ENCODE measurements at regions not wholly inside any gene's neighbourhood (a gene's known extent, or its start where the extent isn't known, plus 50 kb on each side); places are given as distances from the start of the nearest gene placed in this dataset.
A peak's percentile ranks its signal among the peaks of the same experiment; 100 is the strongest.

DNA sequence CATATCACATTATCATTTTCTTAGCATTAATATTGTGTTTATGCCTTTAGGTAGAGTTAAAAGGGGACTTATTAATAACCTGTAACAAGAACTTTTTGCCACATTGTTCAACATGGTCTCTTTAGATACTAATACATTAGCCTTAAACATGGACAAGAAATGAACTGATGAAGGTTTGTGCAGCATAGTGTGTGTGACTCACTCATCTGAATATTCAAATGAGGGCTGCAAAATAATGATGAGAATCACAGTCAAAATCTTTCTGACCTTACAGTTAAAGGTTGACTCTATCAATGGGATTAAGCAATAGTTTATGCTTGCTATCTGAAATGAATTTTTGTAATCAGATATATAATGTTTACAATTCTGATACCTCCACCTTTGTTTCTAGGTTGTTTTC is 1189.3 kb upstream of the CITED2 start:
- Histone ChIP-seq H3K27ac (ENCODE audit: low read depth, low read length) (no peak overlapping the region), H3K4me3 (ENCODE audit: low read depth, low read length) (no peak overlapping the region), H3K4me1 (ENCODE audit: control insufficient read depth, insufficient read depth, low read length) (no peaks in the 10 kb centered on the region), H3K27me3 (ENCODE audit: control insufficient read depth, insufficient read depth, low read length) (no peaks in the 10 kb centered on the region), H3K9me3 (ENCODE audit: control insufficient read depth, insufficient read depth, low read length) (no peaks in the 10 kb centered on the region), H3K36me3 (ENCODE audit: control insufficient read depth, insufficient read depth, low read length) (no peaks in the 10 kb centered on the region)
- DNase-seq (ENCODE audit: low read depth in 4 of 6, low spot score in 6 of 6): no peak

DNA sequence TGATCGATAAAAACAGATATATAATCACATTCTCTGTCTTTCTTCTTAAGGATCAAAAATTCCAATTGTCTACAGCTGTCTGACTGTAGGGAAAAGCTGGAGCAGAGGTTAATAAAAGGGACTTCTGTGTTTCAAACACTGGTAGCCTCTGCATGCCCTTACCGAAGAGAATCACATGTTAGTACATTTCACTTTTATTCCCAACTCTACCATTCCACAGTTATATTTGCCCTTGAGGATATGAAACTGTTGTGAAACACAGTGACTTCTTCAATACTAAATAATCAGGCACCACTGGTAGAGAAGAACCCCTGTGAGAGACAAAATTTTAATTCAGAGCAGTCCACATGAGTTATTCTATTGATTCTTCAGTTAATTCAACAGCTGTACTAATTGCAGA is 1187.3 kb upstream of the CITED2 start:
- no peaks in the 10 kb centered on the region for H3K4me1 ChIP-seq (ENCODE audit: control insufficient read depth, insufficient read depth, low read length)
- H3K36me3 ChIP-seq (ENCODE audit: control insufficient read depth, insufficient read depth, low read length): no peaks in the 10 kb centered on the region
- no CpG with 5 or more reads among the region's 2 CpGs for WGBS (ENCODE audit: insufficient coverage)
- no peak overlapping the region for H3K4me3 ChIP-seq (ENCODE audit: low read depth, low read length)
- H3K9me3 ChIP-seq (ENCODE audit: control insufficient read depth, insufficient read depth, low read length): no peaks in the 10 kb centered on the region
- no peak for DNase-seq (ENCODE audit: low read depth in 4 of 6, low spot score in 6 of 6)
- no peaks in the 10 kb centered on the region for H3K27me3 ChIP-seq (ENCODE audit: control insufficient read depth, insufficient read depth, low read length)
- H3K27ac ChIP-seq (ENCODE audit: low read depth, low read length): no peak overlapping the region

- no CpG with 5 or more reads among the region's 1 CpG for WGBS (ENCODE audit: insufficient coverage)
- Histone ChIP-seq H3K4me1 (ENCODE audit: control insufficient read depth, insufficient read depth, low read length) (no peaks in the 10 kb centered on the region), H3K27ac (ENCODE audit: low read depth, low read length) (no peak overlapping the region)
Observed at GRCh38 chr6:140560671-140561070, 1186.2 kb upstream of the CITED2 start.

DNA sequence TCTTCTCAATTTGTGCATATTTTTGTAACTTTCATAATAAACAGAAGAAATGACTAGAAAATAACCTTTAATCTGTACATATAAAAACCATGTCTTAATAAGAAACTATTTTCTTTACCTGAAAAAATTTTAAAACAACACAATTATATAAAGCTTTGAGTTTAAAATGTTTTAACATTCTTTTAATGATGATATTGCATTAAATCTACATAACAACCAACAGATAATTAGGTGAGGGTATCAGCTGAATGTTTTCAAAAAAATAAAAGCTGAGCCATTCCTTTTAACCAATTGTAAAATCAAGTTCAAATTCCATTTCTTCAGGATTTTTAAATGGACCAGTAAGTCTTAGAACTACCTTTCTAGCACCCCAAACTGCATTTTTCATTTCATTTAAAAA is 1185.0 kb upstream of the CITED2 start:
- no peaks in the 10 kb centered on the region for H3K4me1 ChIP-seq (ENCODE audit: control insufficient read depth, insufficient read depth, low read length)
- no peaks in the 10 kb centered on the region for H3K9me3 ChIP-seq (ENCODE audit: control insufficient read depth, insufficient read depth, low read length)
- no peaks in the 10 kb centered on the region for H3K27me3 ChIP-seq (ENCODE audit: control insufficient read depth, insufficient read depth, low read length)
- H3K36me3 ChIP-seq (ENCODE audit: control insufficient read depth, insufficient read depth, low read length): no peaks in the 10 kb centered on the region
- DNase-seq (ENCODE audit: low read depth in 4 of 6, low spot score in 6 of 6): no peak
- H3K27ac ChIP-seq (ENCODE audit: low read depth, low read length): no peak overlapping the region
- no peak overlapping the region for H3K4me3 ChIP-seq (ENCODE audit: low read depth, low read length)

More at GRCh38 chr6:140560671-140561070, 1186.2 kb upstream of the CITED2 start:
- Histone ChIP-seq H3K36me3 (ENCODE audit: control insufficient read depth, insufficient read depth, low read length) (no peaks in the 10 kb centered on the region), H3K4me3 (ENCODE audit: low read depth, low read length) (no peak overlapping the region), H3K27me3 (ENCODE audit: control insufficient read depth, insufficient read depth, low read length) (no peaks in the 10 kb centered on the region), H3K9me3 (ENCODE audit: control insufficient read depth, insufficient read depth, low read length) (no peaks in the 10 kb centered on the region)
- DNase-seq (ENCODE audit: low read depth in 4 of 6, low spot score in 6 of 6): no peak

- no peaks in the 10 kb centered on the region for H3K36me3 ChIP-seq (ENCODE audit: control insufficient read depth, insufficient read depth, low read length)
Observed at GRCh38 chr6:140554421-140554820, 1180.0 kb upstream of the CITED2 start.

GRCh38 chr6:140548366-140548765 is 1173.9 kb upstream of the CITED2 start:
- no peaks in the 10 kb centered on the region for H3K4me1 ChIP-seq (ENCODE audit: control insufficient read depth, insufficient read depth, low read length)
- DNase-seq (ENCODE audit: low read depth in 4 of 6, low spot score in 6 of 6): no peak
- H3K9me3 ChIP-seq (ENCODE audit: control insufficient read depth, insufficient read depth, low read length): no peaks in the 10 kb centered on the region
- H3K4me3 ChIP-seq (ENCODE audit: low read depth, low read length): no peak overlapping the region
- no CpG with 5 or more reads among the region's 1 CpG for WGBS (ENCODE audit: insufficient coverage)
- no peak overlapping the region for H3K27ac ChIP-seq (ENCODE audit: low read depth, low read length)
- no peaks in the 10 kb centered on the region for H3K36me3 ChIP-seq (ENCODE audit: control insufficient read depth, insufficient read depth, low read length)
- H3K27me3 ChIP-seq (ENCODE audit: control insufficient read depth, insufficient read depth, low read length): no peaks in the 10 kb centered on the region

More at GRCh38 chr6:140554421-140554820, 1180.0 kb upstream of the CITED2 start:
- Histone ChIP-seq H3K9me3 (ENCODE audit: control insufficient read depth, insufficient read depth, low read length) (no peaks in the 10 kb centered on the region), H3K27ac (ENCODE audit: low read depth, low read length) (no peak overlapping the region), H3K4me3 (ENCODE audit: low read depth, low read length) (no peak overlapping the region), H3K4me1 (ENCODE audit: control insufficient read depth, insufficient read depth, low read length) (no peaks in the 10 kb centered on the region), H3K27me3 (ENCODE audit: control insufficient read depth, insufficient read depth, low read length) (no peaks in the 10 kb centered on the region)
- DNase-seq (ENCODE audit: low read depth in 4 of 6, low spot score in 6 of 6): no peak
- 92% methylated on average over 2 of the region's 2 CpGs for WGBS (ENCODE audit: insufficient coverage)

GRCh38 chr6:140546640-140547039 is 1172.2 kb upstream of the CITED2 start:
- no CpG with 5 or more reads among the region's 3 CpGs for WGBS (ENCODE audit: insufficient coverage)
- no peaks in the 10 kb centered on the region for H3K4me1 ChIP-seq (ENCODE audit: control insufficient read depth, insufficient read depth, low read length)
- H3K27ac ChIP-seq (ENCODE audit: low read depth, low read length): no peak overlapping the region
- no peaks in the 10 kb centered on the region for H3K36me3 ChIP-seq (ENCODE audit: control insufficient read depth, insufficient read depth, low read length)
- no peak overlapping the region for H3K4me3 ChIP-seq (ENCODE audit: low read depth, low read length)
- H3K27me3 ChIP-seq (ENCODE audit: control insufficient read depth, insufficient read depth, low read length): no peaks in the 10 kb centered on the region
- no peak for DNase-seq (ENCODE audit: low read depth in 4 of 6, low spot score in 6 of 6)
- no peaks in the 10 kb centered on the region for H3K9me3 ChIP-seq (ENCODE audit: control insufficient read depth, insufficient read depth, low read length)

DNA sequence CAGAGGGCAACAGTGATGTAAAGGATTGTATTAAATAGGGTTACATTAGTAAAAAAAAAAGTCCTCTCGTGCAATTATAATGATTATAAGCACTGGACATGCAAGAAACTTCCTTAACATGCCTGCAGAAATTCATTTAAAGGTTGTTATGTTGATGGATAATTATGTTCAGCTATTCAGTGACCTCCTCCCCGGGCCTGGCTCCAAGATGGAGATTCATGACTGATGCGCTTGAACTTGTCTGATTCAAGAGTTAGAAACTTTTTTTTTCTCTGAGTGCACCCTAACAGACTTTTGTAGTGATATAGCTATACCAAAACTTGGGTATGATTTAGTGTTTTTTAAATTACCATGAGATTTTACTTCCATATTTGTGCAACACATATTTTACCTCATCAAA is 1170.0 kb upstream of the CITED2 start:
- Histone ChIP-seq H3K4me3 (ENCODE audit: low read depth, low read length) (no peak overlapping the region), H3K9me3 (ENCODE audit: control insufficient read depth, insufficient read depth, low read length) (no peaks in the 10 kb centered on the region), H3K4me1 (ENCODE audit: control insufficient read depth, insufficient read depth, low read length) (no peaks in the 10 kb centered on the region), H3K27ac (ENCODE audit: low read depth, low read length) (no peak overlapping the region), H3K27me3 (ENCODE audit: control insufficient read depth, insufficient read depth, low read length) (no peaks in the 10 kb centered on the region), H3K36me3 (ENCODE audit: control insufficient read depth, insufficient read depth, low read length) (no peaks in the 10 kb centered on the region)
- DNase-seq (ENCODE audit: low read depth in 4 of 6, low spot score in 6 of 6): no peak
- WGBS (ENCODE audit: insufficient coverage): no CpG with 5 or more reads among the region's 3 CpGs

DNA sequence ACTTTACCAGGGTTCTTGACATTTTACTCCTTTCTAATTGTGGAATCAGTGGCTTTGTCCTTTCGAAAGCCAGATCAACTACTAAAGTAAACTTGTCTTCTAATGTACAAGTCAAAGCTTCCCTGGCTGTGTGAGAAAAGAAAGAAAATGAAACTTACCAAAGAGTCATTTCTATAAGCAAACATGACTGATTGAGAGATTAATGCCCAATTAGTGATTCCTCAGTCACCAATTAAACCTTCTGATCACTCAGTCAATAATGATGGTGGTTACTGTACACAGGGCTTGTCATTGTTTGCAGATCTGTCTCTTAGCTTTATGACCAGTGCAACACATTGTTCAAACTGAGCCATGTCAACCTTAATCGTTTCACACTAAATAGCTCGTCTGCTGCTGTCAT is 1168.4 kb upstream of the CITED2 start:
- Histone ChIP-seq H3K27me3 (ENCODE audit: control insufficient read depth, insufficient read depth, low read length) (no peaks in the 10 kb centered on the region), H3K27ac (ENCODE audit: low read depth, low read length) (no peak overlapping the region), H3K4me1 (ENCODE audit: control insufficient read depth, insufficient read depth, low read length) (no peaks in the 10 kb centered on the region), H3K4me3 (ENCODE audit: low read depth, low read length) (no peak overlapping the region), H3K9me3 (ENCODE audit: control insufficient read depth, insufficient read depth, low read length) (no peaks in the 10 kb centered on the region), H3K36me3 (ENCODE audit: control insufficient read depth, insufficient read depth, low read length) (no peaks in the 10 kb centered on the region)
- DNase-seq (ENCODE audit: low read depth in 4 of 6, low spot score in 6 of 6): no peak
- 47% methylated on average over 2 of the region's 3 CpGs for WGBS (ENCODE audit: insufficient coverage)

GRCh38 chr6:140541288-140541687 is 1166.8 kb upstream of the CITED2 start:
- Histone ChIP-seq H3K4me3 (ENCODE audit: low read depth, low read length) (no peak overlapping the region), H3K36me3 (ENCODE audit: control insufficient read depth, insufficient read depth, low read length) (no peaks in the 10 kb centered on the region), H3K27ac (ENCODE audit: low read depth, low read length) (peak overlapping the region; percentile 20), H3K27me3 (ENCODE audit: control insufficient read depth, insufficient read depth, low read length) (no peaks in the 10 kb centered on the region), H3K4me1 (ENCODE audit: control insufficient read depth, insufficient read depth, low read length) (no peaks in the 10 kb centered on the region), H3K9me3 (ENCODE audit: control insufficient read depth, insufficient read depth, low read length) (no peaks in the 10 kb centered on the region)
- peak in 3 of 6 donors; percentile 4 to 36 (median 7) for DNase-seq (ENCODE audit: low read depth in 4 of 6, low spot score in 6 of 6)
- 0% methylated on average over 1 of the region's 7 CpGs for WGBS (ENCODE audit: insufficient coverage)
